ENCODE measurements at regions not wholly inside any gene's neighbourhood (a gene's known extent, or its start where the extent isn't known, plus 50 kb on each side); places are given as distances from the start of the nearest gene placed in this dataset.

GRCh38 chr12:61916831-61917230, 343.4 kb upstream of the USP15 start:
- Histone ChIP-seq H3K4me3 (no peak overlapping the region), H3K27me3 (no peaks in the 10 kb centered on the region), H3K9me3 (ENCODE audit: low read depth) (no peaks in the 10 kb centered on the region), H3K4me1 (ENCODE audit: low read depth) (no peaks in the 10 kb centered on the region), H3K27ac (no peak overlapping the region), H3K36me3 (no peaks in the 10 kb centered on the region)
- no peak for DNase-seq (ENCODE audit: low read depth in 1 of 2, low spot score in 1 of 2)
- TF ChIP-seq CTCF (IDR thresholded peaks at IDR 0.05; ENCODE audit: low read depth, low read length), result no peak

GRCh38 chr12:61919686-61920085, 340.5 kb upstream of the USP15 start:
- H3K27ac ChIP-seq, result no peak overlapping the region
- TF ChIP-seq CTCF (IDR thresholded peaks at IDR 0.05; ENCODE audit: low read depth, low read length), result no peak
- no peaks in the 10 kb centered on the region for H3K27me3 ChIP-seq
- H3K4me3 ChIP-seq, result no peak overlapping the region
- H3K4me1 ChIP-seq (ENCODE audit: low read depth), result no peaks in the 10 kb centered on the region
- H3K9me3 ChIP-seq (ENCODE audit: low read depth), result no peaks in the 10 kb centered on the region
- no peaks in the 10 kb centered on the region for H3K36me3 ChIP-seq
- DNase-seq (ENCODE audit: low read depth in 1 of 2, low spot score in 1 of 2), result no peak

- no peaks in the 10 kb centered on the region for H3K27me3 ChIP-seq
- no peak for DNase-seq (ENCODE audit: low read depth in 1 of 2, low spot score in 1 of 2)
- H3K36me3 ChIP-seq, result no peaks in the 10 kb centered on the region
- H3K27ac ChIP-seq, result no peak overlapping the region
- H3K4me3 ChIP-seq, result no peak overlapping the region
- H3K4me1 ChIP-seq (ENCODE audit: low read depth), result no peaks in the 10 kb centered on the region
- no peaks in the 10 kb centered on the region for H3K9me3 ChIP-seq (ENCODE audit: low read depth)
- no peak for TF ChIP-seq CTCF (IDR thresholded peaks at IDR 0.05; ENCODE audit: low read depth, low read length)
These were observed 340.0 kb upstream of the USP15 start for GRCh38 chr12:61920230-61920629.

GRCh38 chr12:61923152-61923551, 337.1 kb upstream of the USP15 start:
- DNase-seq (ENCODE audit: low read depth in 1 of 2, low spot score in 1 of 2), result no peak
- no peak for TF ChIP-seq CTCF (IDR thresholded peaks at IDR 0.05; ENCODE audit: low read depth, low read length)

GRCh38 chr12:61934564-61934963, 325.6 kb upstream of the USP15 start:
- H3K27ac ChIP-seq, result no peak overlapping the region
- TF ChIP-seq CTCF (IDR thresholded peaks at IDR 0.05; ENCODE audit: low read depth, low read length), result no peak
- no peaks in the 10 kb centered on the region for H3K4me1 ChIP-seq (ENCODE audit: low read depth)
- H3K27me3 ChIP-seq, result no peaks in the 10 kb centered on the region
- no peaks in the 10 kb centered on the region for H3K9me3 ChIP-seq (ENCODE audit: low read depth)
- no peaks in the 10 kb centered on the region for H3K36me3 ChIP-seq
- no peak overlapping the region for H3K4me3 ChIP-seq
- DNase-seq (ENCODE audit: low read depth in 1 of 2, low spot score in 1 of 2), result no peak

More at GRCh38 chr12:61923152-61923551, 337.1 kb upstream of the USP15 start:
- Histone ChIP-seq H3K27me3 (no peaks in the 10 kb centered on the region), H3K4me1 (ENCODE audit: low read depth) (no peaks in the 10 kb centered on the region), H3K27ac (no peak overlapping the region), H3K36me3 (no peaks in the 10 kb centered on the region), H3K4me3 (no peak overlapping the region), H3K9me3 (ENCODE audit: low read depth) (no peaks in the 10 kb centered on the region)

- H3K27me3 ChIP-seq, result no peaks in the 10 kb centered on the region
- no peak overlapping the region for H3K27ac ChIP-seq
- H3K4me3 ChIP-seq, result no peak overlapping the region
- no peaks in the 10 kb centered on the region for H3K4me1 ChIP-seq (ENCODE audit: low read depth)
- no peak for DNase-seq (ENCODE audit: low read depth in 1 of 2, low spot score in 1 of 2)
- no peaks in the 10 kb centered on the region for H3K36me3 ChIP-seq
- no peaks in the 10 kb centered on the region for H3K9me3 ChIP-seq (ENCODE audit: low read depth)
- TF ChIP-seq CTCF (IDR thresholded peaks at IDR 0.05; ENCODE audit: low read depth, low read length), result no peak
These were observed 320.2 kb upstream of the USP15 start for GRCh38 chr12:61939977-61940376.
